ENCODE measurements at regions not wholly inside any gene's neighbourhood (a gene's known extent, or its start where the extent isn't known, plus 50 kb on each side); places are given as distances from the start of the nearest gene placed in this dataset.

DNA sequence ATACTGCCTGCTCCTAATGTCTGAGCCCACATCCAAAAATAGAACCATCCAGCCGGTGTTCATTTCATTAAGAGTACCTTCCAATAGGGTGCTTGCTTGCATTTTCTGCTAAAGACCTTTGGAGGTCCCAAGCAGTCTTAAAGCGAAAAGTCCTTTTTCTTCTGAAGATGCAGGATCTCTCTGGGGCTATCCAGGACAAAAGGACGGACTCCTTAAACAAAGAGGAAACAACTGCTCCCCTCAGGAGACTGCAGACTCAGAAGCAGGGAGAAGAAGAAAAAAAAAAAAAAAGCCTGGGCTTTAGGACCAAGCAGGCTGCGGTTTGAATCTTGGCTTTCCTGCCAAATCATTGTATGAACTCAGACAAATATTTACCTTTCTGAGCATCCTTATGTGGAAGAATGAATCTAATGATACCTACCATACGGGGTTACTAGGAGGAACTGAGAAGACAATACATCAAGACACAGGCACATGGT is 204.0 kb downstream of the PLPP3 start:
- TF ChIP-seq, protein P1, sequence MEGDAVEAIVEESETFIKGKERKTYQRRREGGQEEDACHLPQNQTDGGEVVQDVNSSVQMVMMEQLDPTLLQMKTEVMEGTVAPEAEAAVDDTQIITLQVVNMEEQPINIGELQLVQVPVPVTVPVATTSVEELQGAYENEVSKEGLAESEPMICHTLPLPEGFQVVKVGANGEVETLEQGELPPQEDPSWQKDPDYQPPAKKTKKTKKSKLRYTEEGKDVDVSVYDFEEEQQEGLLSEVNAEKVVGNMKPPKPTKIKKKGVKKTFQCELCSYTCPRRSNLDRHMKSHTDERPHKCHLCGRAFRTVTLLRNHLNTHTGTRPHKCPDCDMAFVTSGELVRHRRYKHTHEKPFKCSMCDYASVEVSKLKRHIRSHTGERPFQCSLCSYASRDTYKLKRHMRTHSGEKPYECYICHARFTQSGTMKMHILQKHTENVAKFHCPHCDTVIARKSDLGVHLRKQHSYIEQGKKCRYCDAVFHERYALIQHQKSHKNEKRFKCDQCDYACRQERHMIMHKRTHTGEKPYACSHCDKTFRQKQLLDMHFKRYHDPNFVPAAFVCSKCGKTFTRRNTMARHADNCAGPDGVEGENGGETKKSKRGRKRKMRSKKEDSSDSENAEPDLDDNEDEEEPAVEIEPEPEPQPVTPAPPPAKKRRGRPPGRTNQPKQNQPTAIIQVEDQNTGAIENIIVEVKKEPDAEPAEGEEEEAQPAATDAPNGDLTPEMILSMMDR (IDR thresholded peaks at IDR 0.05), result no peak
- TF ChIP-seq POLR2A (IDR thresholded peaks at IDR 0.05), result no peak
